ENCODE measurements at regions not wholly inside any gene's neighbourhood (a gene's known extent, or its start where the extent isn't known, plus 50 kb on each side); places are given as distances from the start of the nearest gene placed in this dataset.
"Not testable (repeated sequence)": the region's sequence is repeated elsewhere in the genome, so short reads cannot be mapped to it uniquely, and the experiment has no call there.

- DNase-seq (ENCODE audit: low spot score): no peak
- ATAC-seq: no peak
- intact Hi-C loops (cut with DNase I): no loop called here
Observed at GRCh38 chr6:90463359-90463758, 123.5 kb downstream of the MAP3K7 start.

GRCh38 chr6:90462102-90462501, 124.8 kb downstream of the MAP3K7 start:
- DNase-seq (ENCODE audit: low spot score) (no peak), ATAC-seq (no peak)
- intact Hi-C loops (cut with DNase I): no loop called here

- DNase-seq (ENCODE audit: low spot score) (no peak), ATAC-seq (no peak)
- intact Hi-C loops (cut with DNase I): no loop called here
Observed at GRCh38 chr6:90461383-90461782, 125.5 kb downstream of the MAP3K7 start.

- no peak for DNase-seq (ENCODE audit: low spot score)
- ATAC-seq: no peak
- intact Hi-C loops (cut with DNase I): no loop called here
Observed at GRCh38 chr6:90460051-90460450, 126.8 kb downstream of the MAP3K7 start.

- DNase-seq (ENCODE audit: low spot score) (no peak), ATAC-seq (no peak)
- intact Hi-C loops (cut with DNase I): no loop called here
Observed at GRCh38 chr6:90459225-90459758, 127.6 kb downstream of the MAP3K7 start.

- ATAC-seq: no peak
- no peak for DNase-seq (ENCODE audit: low spot score)
- intact Hi-C loops (cut with DNase I): no loop called here
Observed at GRCh38 chr6:90458353-90459224, 128.3 kb downstream of the MAP3K7 start.

GRCh38 chr6:90457867-90458259, 129.0 kb downstream of the MAP3K7 start:
- DNase-seq (ENCODE audit: low spot score) (no peak), ATAC-seq (no peak)
- intact Hi-C loops (cut with DNase I): no loop called here

GRCh38 chr6:90456997-90457866, 129.6 kb downstream of the MAP3K7 start:
- DNase-seq (ENCODE audit: low spot score); ATAC-seq; intact Hi-C loops (cut with DNase I): not testable (repeated sequence)

- DNase-seq (ENCODE audit: low spot score): no peak
- intact Hi-C loops (cut with DNase I): no loop called here
- ATAC-seq: no peak
Observed at GRCh38 chr6:90456001-90456400, 130.9 kb downstream of the MAP3K7 start.

GRCh38 chr6:90454836-90455427, 131.9 kb downstream of the MAP3K7 start:
- no peak for DNase-seq (ENCODE audit: low spot score)
- no peak for ATAC-seq
- intact Hi-C loops (cut with DNase I): no loop called here

GRCh38 chr6:90450268-90450953, 136.5 kb downstream of the MAP3K7 start:
- intact Hi-C loops (cut with DNase I): no loop called here

GRCh38 chr6:90449311-90449710, 137.6 kb downstream of the MAP3K7 start:
- no peak for ATAC-seq
- intact Hi-C loops (cut with DNase I): no loop called here
- DNase-seq (ENCODE audit: low spot score): no peak

More at GRCh38 chr6:90450268-90450953, 136.5 kb downstream of the MAP3K7 start:
- DNase-seq (ENCODE audit: low spot score) (no peak), ATAC-seq (no peak)

GRCh38 chr6:90448836-90449235, 138.0 kb downstream of the MAP3K7 start:
- intact Hi-C loops (cut with DNase I): no loop called here
- DNase-seq (ENCODE audit: low spot score) (no peak), ATAC-seq (no peak)

GRCh38 chr6:90446164-90446563, 140.7 kb downstream of the MAP3K7 start:
- no peak for DNase-seq (ENCODE audit: low spot score)
- ATAC-seq: no peak
- intact Hi-C loops (cut with DNase I): no loop called here

- ATAC-seq (no peak), DNase-seq (ENCODE audit: low spot score) (no peak)
- intact Hi-C loops (cut with DNase I): no loop called here
Observed at GRCh38 chr6:90445533-90446108, 141.3 kb downstream of the MAP3K7 start.

GRCh38 chr6:90444160-90444714, 142.6 kb downstream of the MAP3K7 start:
- ATAC-seq (no peak), DNase-seq (ENCODE audit: low spot score) (no peak)
- intact Hi-C loops (cut with DNase I): no loop called here

- no peak for DNase-seq (ENCODE audit: low spot score)
- intact Hi-C loops (cut with DNase I): no loop called here
- ATAC-seq: no peak
Observed at GRCh38 chr6:90442366-90442765, 144.5 kb downstream of the MAP3K7 start.

GRCh38 chr6:90440586-90441283, 144.1 kb upstream of the BACH2 start:
- intact Hi-C loops (cut with DNase I): no loop called here
- DNase-seq (ENCODE audit: low spot score) (no peak), ATAC-seq (no peak)

Data from sciatic nerve (tissue), 2 donors.